Non-pigmented ciliary epithelial cell (primary cell): ENCODE measurements at regions not wholly inside any gene's neighbourhood (a gene's known extent, or its start where the extent isn't known, plus 50 kb on each side); places are given as distances from the start of the nearest gene placed in this dataset.
A peak's percentile ranks its signal among the peaks of the same experiment; 100 is the strongest.
"Not testable (repeated sequence)": the region's sequence is repeated elsewhere in the genome, so short reads cannot be mapped to it uniquely, and the experiment has no call there.

Source experiments
- DNase-seq: peaks from one replicate; pipeline ENCODE4 v3.0.0-alpha.2; 2010; ENCODE audit warnings: low read depth

GRCh38 chr3:80334534-80334933 lies 566.7 kb upstream of the ROBO1 start:
- DNase-seq, result no peak

- DNase-seq, result no peak
These were observed 563.8 kb upstream of the ROBO1 start for GRCh38 chr3:80331494-80332170.

DNA sequence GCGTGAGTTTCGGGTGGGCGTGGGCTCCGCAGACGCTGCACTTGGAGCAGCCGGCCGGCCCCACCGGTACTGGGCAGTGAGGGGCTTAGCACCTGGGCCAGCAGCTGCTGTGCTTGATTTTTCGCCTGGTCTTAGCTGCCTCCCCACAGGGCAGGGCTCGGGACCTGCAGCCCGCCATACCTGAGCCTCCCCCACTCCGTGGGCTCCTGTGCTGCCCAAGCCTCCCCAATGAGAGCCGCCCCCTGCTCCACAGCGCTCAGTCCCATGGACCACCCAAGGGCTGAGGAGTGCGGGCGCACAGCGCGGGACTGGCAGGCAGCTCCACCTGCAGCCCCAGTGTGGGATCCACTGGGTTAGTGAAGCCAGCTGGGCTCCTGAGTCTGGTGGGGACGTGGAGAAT lies 546.7 kb upstream of the ROBO1 start:
- not testable (repeated sequence) for DNase-seq

DNA sequence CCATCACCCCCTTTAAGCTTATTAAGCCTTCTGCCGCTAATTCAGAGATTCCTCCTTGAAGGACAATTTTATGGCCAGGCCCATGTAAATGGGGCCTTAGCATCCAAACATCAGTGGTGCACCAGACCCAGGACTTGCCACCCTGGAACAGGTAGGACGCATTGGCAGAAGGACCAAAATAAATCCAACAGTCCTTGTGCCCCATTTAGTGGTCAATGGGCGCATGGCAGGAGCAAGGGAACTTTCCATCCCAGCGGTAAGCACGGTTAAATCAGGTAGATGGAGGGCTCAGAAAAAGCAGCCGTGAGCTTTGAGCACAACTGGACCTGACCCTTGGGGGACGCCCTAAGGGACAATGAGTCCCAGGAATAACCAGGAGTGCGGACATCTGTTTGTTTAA lies 540.8 kb upstream of the ROBO1 start:
- no peak for DNase-seq

GRCh38 chr3:80307844-80308243 lies 540.0 kb upstream of the ROBO1 start:
- no peak for DNase-seq

GRCh38 chr3:80297720-80298119 lies 529.9 kb upstream of the ROBO1 start:
- no peak for DNase-seq

DNA sequence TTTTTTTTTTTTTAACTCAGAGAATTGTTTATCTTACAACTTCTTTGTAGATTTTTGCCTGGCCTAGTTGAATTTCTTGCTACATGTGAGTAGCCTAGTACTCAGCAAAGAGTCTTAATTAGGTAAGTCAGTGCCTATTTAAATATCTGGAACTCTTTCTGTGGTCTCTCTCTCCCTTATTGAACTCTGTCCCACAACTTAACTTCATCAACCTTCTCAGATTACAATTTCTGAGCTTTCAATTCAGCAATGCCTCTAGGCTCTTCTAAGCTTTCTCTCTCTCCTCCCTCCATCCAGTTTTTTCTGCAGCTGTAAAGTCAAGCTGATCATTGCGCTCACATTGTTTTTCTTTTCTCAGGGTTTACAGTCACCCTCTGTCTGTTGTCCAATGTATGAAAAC lies 517.6 kb upstream of the ROBO1 start:
- no peak for DNase-seq

GRCh38 chr3:80283783-80284182 lies 516.0 kb upstream of the ROBO1 start:
- no peak for DNase-seq

- no peak for DNase-seq
These were observed 510.3 kb upstream of the ROBO1 start for GRCh38 chr3:80278056-80278455.

DNA sequence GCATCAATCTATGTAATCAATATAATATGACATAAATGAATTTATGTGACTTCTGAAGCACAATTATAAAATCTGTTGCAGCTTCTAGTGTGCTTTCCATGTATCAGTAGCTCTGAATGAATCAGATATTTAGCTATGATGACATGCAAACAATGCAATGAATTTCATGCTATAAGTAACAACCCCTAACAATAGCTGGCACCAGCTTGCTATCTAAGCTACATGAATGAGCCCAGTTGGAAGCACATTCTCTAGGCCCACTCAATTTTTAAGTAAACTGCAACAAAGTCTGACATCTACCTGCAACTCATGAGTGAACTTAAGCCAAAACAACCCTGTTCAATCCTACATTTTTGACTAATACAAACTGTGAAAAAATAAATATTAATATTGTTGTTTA lies 507.3 kb upstream of the ROBO1 start:
- no peak for DNase-seq

DNA sequence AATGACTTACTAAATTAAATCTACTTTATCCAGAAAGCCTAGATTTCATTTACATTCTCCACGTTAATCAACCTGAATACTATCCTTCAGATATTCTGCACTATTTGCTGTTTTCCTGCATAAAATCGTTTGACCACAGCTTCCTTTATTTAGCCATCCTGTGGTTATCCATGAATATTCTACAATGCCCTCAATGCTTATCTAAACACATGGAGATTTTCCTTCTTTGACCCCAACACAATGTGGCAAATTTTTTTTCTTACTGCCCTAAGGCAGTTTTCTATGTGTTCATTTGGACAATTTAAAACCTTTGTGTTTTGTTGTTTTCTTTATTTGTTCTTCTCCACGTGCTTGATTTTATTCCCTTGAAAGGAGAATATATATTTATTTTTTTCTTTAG lies 495.5 kb upstream of the ROBO1 start:
- peak; percentile 19 for DNase-seq

GRCh38 chr3:80261082-80261481 lies 493.3 kb upstream of the ROBO1 start:
- no peak for DNase-seq

GRCh38 chr3:80259736-80260135 lies 491.9 kb upstream of the ROBO1 start:
- DNase-seq, result no peak

DNA sequence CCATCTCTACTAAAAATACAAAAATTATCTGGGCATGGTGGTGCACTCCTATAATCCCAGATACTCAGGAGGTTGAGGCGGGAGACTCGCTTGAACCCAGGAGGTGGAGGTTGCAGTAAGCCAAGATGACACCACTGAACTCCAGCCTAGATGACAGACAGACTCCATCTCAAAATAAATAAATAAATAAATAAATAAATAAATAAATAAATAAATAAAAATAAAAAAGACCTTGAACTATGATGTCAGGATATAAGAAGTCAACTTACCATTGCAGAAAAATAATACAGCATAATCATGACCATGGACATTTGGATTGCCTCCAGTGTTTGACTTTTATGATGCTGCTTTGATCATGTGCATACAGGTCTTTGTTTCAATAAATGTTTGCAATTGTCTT lies 484.3 kb upstream of the ROBO1 start:
- no peak for DNase-seq

GRCh38 chr3:80247766-80248165 lies 480.0 kb upstream of the ROBO1 start:
- no peak for DNase-seq

GRCh38 chr3:80244390-80244789 lies 476.6 kb upstream of the ROBO1 start:
- no peak for DNase-seq

DNA sequence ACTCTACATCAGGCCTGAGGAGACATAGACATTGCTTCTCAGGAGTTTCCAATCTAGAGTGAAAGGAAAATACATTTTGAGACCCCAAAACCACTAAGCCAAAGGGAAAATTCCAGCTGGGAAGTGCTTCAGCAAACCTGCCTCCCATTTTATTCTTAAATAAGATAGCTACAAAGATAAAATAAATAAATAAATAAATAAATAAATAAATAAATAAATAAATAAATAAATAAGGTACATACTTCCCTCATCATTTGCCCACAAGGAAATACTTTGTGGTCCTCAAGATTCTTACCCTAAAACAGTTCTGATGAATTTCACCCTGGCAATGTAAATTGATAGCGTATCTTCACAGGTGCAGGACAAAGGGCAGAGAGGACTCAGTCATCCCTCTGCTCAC lies 474.0 kb upstream of the ROBO1 start:
- DNase-seq, result no peak

DNA sequence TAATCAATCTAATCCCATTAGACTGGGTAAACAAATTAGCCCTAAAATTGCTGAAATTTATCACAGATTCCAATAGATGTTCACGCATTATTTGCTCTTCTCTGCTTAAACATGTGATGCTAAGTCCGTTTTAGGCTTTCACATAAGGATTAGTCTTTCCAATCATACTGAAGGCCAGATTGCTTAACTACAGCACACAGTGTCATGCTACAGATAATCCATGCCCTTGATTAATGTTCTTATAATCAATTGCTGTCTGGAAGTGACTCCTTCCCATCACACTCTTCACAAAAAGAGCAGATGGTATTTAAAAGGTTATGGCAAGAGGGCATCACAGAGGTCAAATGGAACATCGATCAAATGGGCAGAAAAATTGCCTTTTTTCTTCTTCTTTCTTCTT lies 471.5 kb upstream of the ROBO1 start:
- no peak for DNase-seq

DNA sequence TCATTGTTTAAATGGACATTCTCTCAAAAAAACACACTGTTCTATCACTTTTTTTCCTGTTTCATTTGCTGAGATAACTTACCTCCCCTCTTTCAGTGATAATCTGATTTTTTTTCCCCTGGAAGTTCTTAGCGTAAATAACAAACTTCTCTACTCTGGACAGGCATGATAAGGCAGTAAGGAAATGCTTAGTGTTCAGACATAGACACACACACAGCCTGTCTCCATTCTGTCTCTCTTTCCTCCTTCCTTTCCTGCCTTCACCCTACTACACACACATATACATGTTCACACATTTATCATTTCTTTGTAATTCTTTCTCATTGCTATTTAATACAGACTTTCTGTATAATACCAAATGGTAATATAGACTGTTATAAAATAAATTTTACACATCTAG lies 470.8 kb upstream of the ROBO1 start:
- DNase-seq, result no peak

- DNase-seq, result no peak
These were observed 470.4 kb upstream of the ROBO1 start for GRCh38 chr3:80238152-80238551.

GRCh38 chr3:80234706-80235105 lies 466.9 kb upstream of the ROBO1 start:
- no peak for DNase-seq

- DNase-seq, result no peak
These were observed 465.8 kb upstream of the ROBO1 start for GRCh38 chr3:80233576-80233975.

- DNase-seq, result peak; percentile 94
These were observed 465.0 kb upstream of the ROBO1 start for GRCh38 chr3:80232760-80233159.

DNA sequence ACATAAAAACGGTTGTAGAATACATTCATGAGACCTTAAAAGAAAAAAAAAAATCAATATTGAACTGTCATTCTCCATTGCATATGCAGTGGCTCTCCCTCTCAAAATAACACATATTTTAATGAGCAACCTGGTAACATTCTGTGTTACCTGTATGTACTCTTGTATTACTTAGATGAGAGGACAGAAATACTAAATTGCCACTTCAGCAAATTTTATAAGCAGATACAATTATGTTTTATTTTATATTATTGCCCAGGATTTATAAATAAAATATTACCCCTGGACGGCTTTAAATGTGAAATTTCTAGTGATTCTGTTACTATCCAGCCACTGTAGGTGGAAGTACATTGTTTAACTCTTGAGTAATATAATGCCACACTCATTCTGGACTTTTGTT lies 463.2 kb upstream of the ROBO1 start:
- DNase-seq, result no peak

- DNase-seq, result no peak
These were observed 459.4 kb upstream of the ROBO1 start for GRCh38 chr3:80227216-80227615.
